ENCODE measurements at regions not wholly inside any gene's neighbourhood (a gene's known extent, or its start where the extent isn't known, plus 50 kb on each side); places are given as distances from the start of the nearest gene placed in this dataset.
"Not testable (repeated sequence)": the region's sequence is repeated elsewhere in the genome, so short reads cannot be mapped to it uniquely, and the experiment has no call there.

GRCh38 chr4:11839889-11840288 is 411.2 kb upstream of the HS3ST1 start:
- no peak overlapping the region for H3K27ac ChIP-seq (ENCODE audit: low read depth in 1 of 2, low read length in 1 of 2)
- H3K27me3 ChIP-seq (ENCODE audit: control insufficient read depth in 2 of 2, insufficient read depth in 1 of 2, low read length in 1 of 2), result no peaks in the 10 kb centered on the region
- H3K4me3 ChIP-seq (ENCODE audit: low read length in 2 of 2), result no peak overlapping the region
- DNase-seq (ENCODE audit: low read depth in 6 of 9, low spot score in 9 of 9), result no peak
- no peaks in the 10 kb centered on the region for H3K36me3 ChIP-seq (ENCODE audit: control insufficient read depth in 2 of 2, insufficient read depth in 2 of 2, low read length in 1 of 2)
- H3K4me1 ChIP-seq (ENCODE audit: control insufficient read depth in 2 of 2, insufficient read depth in 2 of 2, low read length in 2 of 2), result no peaks in the 10 kb centered on the region
- no peaks in the 10 kb centered on the region for H3K9me3 ChIP-seq (ENCODE audit: control insufficient read depth in 2 of 2, insufficient read depth in 1 of 2, low read length in 1 of 2)

- Histone ChIP-seq H3K9me3 (ENCODE audit: control insufficient read depth in 2 of 2, insufficient read depth in 1 of 2, low read length in 1 of 2) (no peaks in the 10 kb centered on the region), H3K27ac (ENCODE audit: low read depth in 1 of 2, low read length in 1 of 2) (no peak overlapping the region), H3K4me3 (ENCODE audit: low read length in 2 of 2) (no peak overlapping the region), H3K36me3 (ENCODE audit: control insufficient read depth in 2 of 2, insufficient read depth in 2 of 2, low read length in 1 of 2) (no peaks in the 10 kb centered on the region), H3K27me3 (ENCODE audit: control insufficient read depth in 2 of 2, insufficient read depth in 1 of 2, low read length in 1 of 2) (no peaks in the 10 kb centered on the region), H3K4me1 (ENCODE audit: control insufficient read depth in 2 of 2, insufficient read depth in 2 of 2, low read length in 2 of 2) (no peaks in the 10 kb centered on the region)
- no peak for DNase-seq (ENCODE audit: low read depth in 6 of 9, low spot score in 9 of 9)
- 49% methylated on average over 5 of the region's 5 CpGs for WGBS
These were observed 403.0 kb upstream of the HS3ST1 start for GRCh38 chr4:11831739-11832138.

GRCh38 chr4:11824566-11824965 is 395.9 kb upstream of the HS3ST1 start:
- H3K4me3 ChIP-seq (ENCODE audit: low read length in 2 of 2), result no peak overlapping the region
- WGBS, result 81% methylated on average over 2 of the region's 2 CpGs
- H3K36me3 ChIP-seq (ENCODE audit: control insufficient read depth in 2 of 2, insufficient read depth in 2 of 2, low read length in 1 of 2), result no peaks in the 10 kb centered on the region
- H3K27ac ChIP-seq (ENCODE audit: low read depth in 1 of 2, low read length in 1 of 2), result no peak overlapping the region
- H3K9me3 ChIP-seq (ENCODE audit: control insufficient read depth in 2 of 2, insufficient read depth in 1 of 2, low read length in 1 of 2), result no peaks in the 10 kb centered on the region
- H3K27me3 ChIP-seq (ENCODE audit: control insufficient read depth in 2 of 2, insufficient read depth in 1 of 2, low read length in 1 of 2), result no peaks in the 10 kb centered on the region
- H3K4me1 ChIP-seq (ENCODE audit: control insufficient read depth in 2 of 2, insufficient read depth in 2 of 2, low read length in 2 of 2), result no peaks in the 10 kb centered on the region
- DNase-seq (ENCODE audit: low read depth in 6 of 9, low spot score in 9 of 9), result no peak

- H3K9me3 ChIP-seq (ENCODE audit: control insufficient read depth in 2 of 2, insufficient read depth in 1 of 2, low read length in 1 of 2), result no peaks in the 10 kb centered on the region
- 69% methylated on average over 2 of the region's 2 CpGs for WGBS
- H3K4me1 ChIP-seq (ENCODE audit: control insufficient read depth in 2 of 2, insufficient read depth in 2 of 2, low read length in 2 of 2), result no peaks in the 10 kb centered on the region
- DNase-seq (ENCODE audit: low read depth in 6 of 9, low spot score in 9 of 9), result no peak
- no peak overlapping the region for H3K27ac ChIP-seq (ENCODE audit: low read depth in 1 of 2, low read length in 1 of 2)
- H3K27me3 ChIP-seq (ENCODE audit: control insufficient read depth in 2 of 2, insufficient read depth in 1 of 2, low read length in 1 of 2), result no peaks in the 10 kb centered on the region
- H3K36me3 ChIP-seq (ENCODE audit: control insufficient read depth in 2 of 2, insufficient read depth in 2 of 2, low read length in 1 of 2), result no peaks in the 10 kb centered on the region
- H3K4me3 ChIP-seq (ENCODE audit: low read length in 2 of 2), result no peak overlapping the region
These were observed 393.2 kb upstream of the HS3ST1 start for GRCh38 chr4:11821772-11822430.

- H3K36me3 ChIP-seq (ENCODE audit: control insufficient read depth in 2 of 2, insufficient read depth in 2 of 2, low read length in 1 of 2), result no peaks in the 10 kb centered on the region
These were observed 388.4 kb upstream of the HS3ST1 start for GRCh38 chr4:11817088-11817487.

GRCh38 chr4:11814758-11815157 is 386.1 kb upstream of the HS3ST1 start:
- Histone ChIP-seq H3K27me3 (ENCODE audit: control insufficient read depth in 2 of 2, insufficient read depth in 1 of 2, low read length in 1 of 2) (no peaks in the 10 kb centered on the region), H3K9me3 (ENCODE audit: control insufficient read depth in 2 of 2, insufficient read depth in 1 of 2, low read length in 1 of 2) (no peaks in the 10 kb centered on the region), H3K27ac (ENCODE audit: low read depth in 1 of 2, low read length in 1 of 2) (no peak overlapping the region), H3K4me1 (ENCODE audit: control insufficient read depth in 2 of 2, insufficient read depth in 2 of 2, low read length in 2 of 2) (no peaks in the 10 kb centered on the region), H3K4me3 (ENCODE audit: low read length in 2 of 2) (no peak overlapping the region), H3K36me3 (ENCODE audit: control insufficient read depth in 2 of 2, insufficient read depth in 2 of 2, low read length in 1 of 2) (no peaks in the 10 kb centered on the region)
- no peak for DNase-seq (ENCODE audit: low read depth in 6 of 9, low spot score in 9 of 9)
- WGBS, result 95% methylated on average over 2 of the region's 2 CpGs

More at GRCh38 chr4:11817088-11817487, 388.4 kb upstream of the HS3ST1 start:
- DNase-seq (ENCODE audit: low read depth in 6 of 9, low spot score in 9 of 9), result no peak
- Histone ChIP-seq H3K9me3 (ENCODE audit: control insufficient read depth in 2 of 2, insufficient read depth in 1 of 2, low read length in 1 of 2) (no peaks in the 10 kb centered on the region), H3K4me3 (ENCODE audit: low read length in 2 of 2) (no peak overlapping the region), H3K27ac (ENCODE audit: low read depth in 1 of 2, low read length in 1 of 2) (no peak overlapping the region), H3K4me1 (ENCODE audit: control insufficient read depth in 2 of 2, insufficient read depth in 2 of 2, low read length in 2 of 2) (no peaks in the 10 kb centered on the region), H3K27me3 (ENCODE audit: control insufficient read depth in 2 of 2, insufficient read depth in 1 of 2, low read length in 1 of 2) (no peaks in the 10 kb centered on the region)

GRCh38 chr4:11813951-11814446 is 385.3 kb upstream of the HS3ST1 start:
- H3K36me3 ChIP-seq (ENCODE audit: control insufficient read depth in 2 of 2, insufficient read depth in 2 of 2, low read length in 1 of 2), result no peaks in the 10 kb centered on the region
- H3K27me3 ChIP-seq (ENCODE audit: control insufficient read depth in 2 of 2, insufficient read depth in 1 of 2, low read length in 1 of 2), result no peaks in the 10 kb centered on the region
- no peak overlapping the region for H3K27ac ChIP-seq (ENCODE audit: low read depth in 1 of 2, low read length in 1 of 2)
- WGBS, result 28% methylated on average over 1 of the region's 1 CpG
- no peak overlapping the region for H3K4me3 ChIP-seq (ENCODE audit: low read length in 2 of 2)
- H3K9me3 ChIP-seq (ENCODE audit: control insufficient read depth in 2 of 2, insufficient read depth in 1 of 2, low read length in 1 of 2), result no peaks in the 10 kb centered on the region
- H3K4me1 ChIP-seq (ENCODE audit: control insufficient read depth in 2 of 2, insufficient read depth in 2 of 2, low read length in 2 of 2), result no peaks in the 10 kb centered on the region
- DNase-seq (ENCODE audit: low read depth in 6 of 9, low spot score in 9 of 9), result no peak

- DNase-seq (ENCODE audit: low read depth in 6 of 9, low spot score in 9 of 9); H3K27ac ChIP-seq (ENCODE audit: low read depth in 1 of 2, low read length in 1 of 2); H3K4me3 ChIP-seq (ENCODE audit: low read length in 2 of 2); H3K4me1 ChIP-seq (ENCODE audit: control insufficient read depth in 2 of 2, insufficient read depth in 2 of 2, low read length in 2 of 2); H3K36me3 ChIP-seq (ENCODE audit: control insufficient read depth in 2 of 2, insufficient read depth in 2 of 2, low read length in 1 of 2); H3K9me3 ChIP-seq (ENCODE audit: control insufficient read depth in 2 of 2, insufficient read depth in 1 of 2, low read length in 1 of 2); H3K27me3 ChIP-seq (ENCODE audit: control insufficient read depth in 2 of 2, insufficient read depth in 1 of 2, low read length in 1 of 2): not testable (repeated sequence)
- WGBS, result 93% methylated on average over 3 of the region's 3 CpGs
These were observed 382.8 kb upstream of the HS3ST1 start for GRCh38 chr4:11811521-11811920.

GRCh38 chr4:11805842-11806241 is 377.1 kb upstream of the HS3ST1 start:
- 22% methylated on average over 1 of the region's 1 CpG for WGBS
- no peak overlapping the region for H3K27ac ChIP-seq (ENCODE audit: low read depth in 1 of 2, low read length in 1 of 2)
- H3K27me3 ChIP-seq (ENCODE audit: control insufficient read depth in 2 of 2, insufficient read depth in 1 of 2, low read length in 1 of 2), result no peaks in the 10 kb centered on the region
- no peaks in the 10 kb centered on the region for H3K4me1 ChIP-seq (ENCODE audit: control insufficient read depth in 2 of 2, insufficient read depth in 2 of 2, low read length in 2 of 2)
- no peaks in the 10 kb centered on the region for H3K9me3 ChIP-seq (ENCODE audit: control insufficient read depth in 2 of 2, insufficient read depth in 1 of 2, low read length in 1 of 2)
- no peak overlapping the region for H3K4me3 ChIP-seq (ENCODE audit: low read length in 2 of 2)
- no peaks in the 10 kb centered on the region for H3K36me3 ChIP-seq (ENCODE audit: control insufficient read depth in 2 of 2, insufficient read depth in 2 of 2, low read length in 1 of 2)
- DNase-seq (ENCODE audit: low read depth in 6 of 9, low spot score in 9 of 9), result no peak
